Cardiac fibroblast (primary cell): ENCODE measurements at regions not wholly inside any gene's neighbourhood (a gene's known extent, or its start where the extent isn't known, plus 50 kb on each side); places are given as distances from the start of the nearest gene placed in this dataset.
A peak's percentile ranks its signal among the peaks of the same experiment; 100 is the strongest.

Experiments
- DNase-seq, 2 donors: peaks; one replicate each; pipeline versions ENCODE4 v3.0.0 to v3.0.0-alpha.2; 2010; ENCODE audit warnings: low read depth in 2 of 2
- H3K4me3 ChIP-seq, 2 donors: replicated peaks in 1 of 2; 1 replicate in 1 of 2; 2 replicates in 1 of 2; pipeline ENCODE4 v1.5.1; 2011; ENCODE audit warnings: low read depth in 2 of 2, low read length in 2 of 2, mild to moderate bottlenecking in 2 of 2, moderate library complexity in 1 of 2
- CTCF ChIP-seq: IDR thresholded peaks from one replicate; pipeline ENCODE4 v1.5.1; 2011; ENCODE audit warnings: low read depth, mild to moderate bottlenecking, low read length, inconsistent platforms

GRCh38 chr16:86408685-86409084, 101.6 kb upstream of the FOXF1 start:
- no peak overlapping the region for H3K4me3 ChIP-seq
- no peak for TF ChIP-seq CTCF
- DNase-seq: no peak

- no peak for TF ChIP-seq CTCF
These were observed 100.2 kb upstream of the FOXF1 start for GRCh38 chr16:86410081-86410480.

GRCh38 chr16:86410529-86410928, 99.8 kb upstream of the FOXF1 start:
- no peak for DNase-seq
- no peak for TF ChIP-seq CTCF
- no peak overlapping the region for H3K4me3 ChIP-seq

More at GRCh38 chr16:86410081-86410480, 100.2 kb upstream of the FOXF1 start:
- DNase-seq: no peak
- no peak overlapping the region for H3K4me3 ChIP-seq

GRCh38 chr16:86411897-86412296, 98.4 kb upstream of the FOXF1 start:
- no peak for DNase-seq
- TF ChIP-seq CTCF: no peak

GRCh38 chr16:86414991-86415740, 95.2 kb upstream of the FOXF1 start:
- no peak overlapping the region for H3K4me3 ChIP-seq
- no peak for TF ChIP-seq CTCF
- peak in 1 of 2 donors; percentile 18 for DNase-seq

More at GRCh38 chr16:86411897-86412296, 98.4 kb upstream of the FOXF1 start:
- H3K4me3 ChIP-seq: no peak overlapping the region

- no peak for TF ChIP-seq CTCF
- H3K4me3 ChIP-seq: no peak overlapping the region
- DNase-seq: no peak
These were observed 91.3 kb upstream of the FOXF1 start for GRCh38 chr16:86418981-86419380.

GRCh38 chr16:86419518-86419917, 90.8 kb upstream of the FOXF1 start:
- no peak overlapping the region for H3K4me3 ChIP-seq
- no peak for TF ChIP-seq CTCF
- no peak for DNase-seq
